H1 (cell line): ENCODE measurements at regions not wholly inside any gene's neighbourhood (a gene's known extent, or its start where the extent isn't known, plus 50 kb on each side); places are given as distances from the start of the nearest gene placed in this dataset.
"Not testable (repeated sequence)": the region's sequence is repeated elsewhere in the genome, so short reads cannot be mapped to it uniquely, and the experiment has no call there.

ENCODE experiments used
- SIN3A ChIP-seq, 2 experiments: IDR thresholded peaks in 1 of 2; conservative IDR thresholded peaks in 1 of 2; 2 replicates each; pipeline ENCODE4 v1.6.1; 2011 to 2012; ENCODE audit warnings: low read length in 2 of 2, improper control_type of control experiment in 1 of 2, low read depth in 1 of 2, mild to moderate bottlenecking in 1 of 2
- TF ChIP-seq, protein P1 (sequence below): IDR thresholded peaks from 2 replicates; pipeline ENCODE4 v1.6.1; 2012; ENCODE audit warnings: inconsistent platforms
- TF ChIP-seq, protein P2 (sequence below): IDR thresholded peaks from 2 replicates; pipeline ENCODE4 v1.6.1; 2011; ENCODE audit warnings: low read depth, mild to moderate bottlenecking, low read length; ENCODE audit not compliant: insufficient read depth
- TF ChIP-seq, protein P3 (sequence below): IDR thresholded peaks from 2 replicates; pipeline ENCODE4 v1.6.1; 2011; ENCODE audit warnings: low read length, improper control_type of control experiment
- TF ChIP-seq, protein P4 (sequence below), 3 experiments: IDR thresholded peaks; 1 replicate in 2 of 3; 2 replicates in 1 of 3; pipeline versions ENCODE4 v1.5.1 to v1.6.1; 2011; ENCODE audit warnings: low read length in 3 of 3, mild to moderate bottlenecking in 3 of 3, inconsistent platforms in 2 of 3, low read depth in 1 of 3, moderate library complexity in 1 of 3; ENCODE audit not compliant: insufficient read depth in 1 of 3; ENCODE audit errors: control extremely low read depth in 1 of 3

DNA sequence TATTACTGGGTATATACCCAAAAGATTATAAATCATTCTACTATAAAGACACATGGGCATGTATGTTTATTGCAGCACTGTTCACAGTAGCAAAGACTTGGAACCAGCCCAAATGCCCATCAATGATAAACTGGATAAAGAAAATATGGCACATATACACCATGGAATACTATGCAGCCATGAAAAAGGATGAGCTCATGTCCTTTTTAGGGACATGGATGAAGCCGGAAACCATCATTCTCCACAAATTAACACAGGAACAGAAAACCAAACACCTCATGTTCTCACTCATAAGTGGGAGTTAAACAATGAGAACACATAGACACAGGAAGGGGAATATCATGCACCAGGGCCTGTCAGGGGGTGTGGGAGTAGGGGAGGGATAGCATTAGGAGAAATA, 772.5 kb downstream of the SH3BGRL start:
- TF ChIP-seq, protein P1, sequence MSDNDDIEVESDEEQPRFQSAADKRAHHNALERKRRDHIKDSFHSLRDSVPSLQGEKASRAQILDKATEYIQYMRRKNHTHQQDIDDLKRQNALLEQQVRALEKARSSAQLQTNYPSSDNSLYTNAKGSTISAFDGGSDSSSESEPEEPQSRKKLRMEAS = not testable (repeated sequence)
- not testable (repeated sequence) for TF ChIP-seq SIN3A (conservative IDR thresholded peaks at IDR 0.05 in 1 of 2, IDR thresholded peaks at IDR 0.05 in 1 of 2; ENCODE audit: low read depth in 1 of 2, low read length in 2 of 2)
- TF ChIP-seq, protein P2, sequence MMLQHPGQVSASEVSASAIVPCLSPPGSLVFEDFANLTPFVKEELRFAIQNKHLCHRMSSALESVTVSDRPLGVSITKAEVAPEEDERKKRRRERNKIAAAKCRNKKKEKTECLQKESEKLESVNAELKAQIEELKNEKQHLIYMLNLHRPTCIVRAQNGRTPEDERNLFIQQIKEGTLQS = not testable (repeated sequence)
- TF ChIP-seq, protein P3, sequence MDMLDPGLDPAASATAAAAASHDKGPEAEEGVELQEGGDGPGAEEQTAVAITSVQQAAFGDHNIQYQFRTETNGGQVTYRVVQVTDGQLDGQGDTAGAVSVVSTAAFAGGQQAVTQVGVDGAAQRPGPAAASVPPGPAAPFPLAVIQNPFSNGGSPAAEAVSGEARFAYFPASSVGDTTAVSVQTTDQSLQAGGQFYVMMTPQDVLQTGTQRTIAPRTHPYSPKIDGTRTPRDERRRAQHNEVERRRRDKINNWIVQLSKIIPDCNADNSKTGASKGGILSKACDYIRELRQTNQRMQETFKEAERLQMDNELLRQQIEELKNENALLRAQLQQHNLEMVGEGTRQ = not testable (repeated sequence)
- TF ChIP-seq, protein P4, sequence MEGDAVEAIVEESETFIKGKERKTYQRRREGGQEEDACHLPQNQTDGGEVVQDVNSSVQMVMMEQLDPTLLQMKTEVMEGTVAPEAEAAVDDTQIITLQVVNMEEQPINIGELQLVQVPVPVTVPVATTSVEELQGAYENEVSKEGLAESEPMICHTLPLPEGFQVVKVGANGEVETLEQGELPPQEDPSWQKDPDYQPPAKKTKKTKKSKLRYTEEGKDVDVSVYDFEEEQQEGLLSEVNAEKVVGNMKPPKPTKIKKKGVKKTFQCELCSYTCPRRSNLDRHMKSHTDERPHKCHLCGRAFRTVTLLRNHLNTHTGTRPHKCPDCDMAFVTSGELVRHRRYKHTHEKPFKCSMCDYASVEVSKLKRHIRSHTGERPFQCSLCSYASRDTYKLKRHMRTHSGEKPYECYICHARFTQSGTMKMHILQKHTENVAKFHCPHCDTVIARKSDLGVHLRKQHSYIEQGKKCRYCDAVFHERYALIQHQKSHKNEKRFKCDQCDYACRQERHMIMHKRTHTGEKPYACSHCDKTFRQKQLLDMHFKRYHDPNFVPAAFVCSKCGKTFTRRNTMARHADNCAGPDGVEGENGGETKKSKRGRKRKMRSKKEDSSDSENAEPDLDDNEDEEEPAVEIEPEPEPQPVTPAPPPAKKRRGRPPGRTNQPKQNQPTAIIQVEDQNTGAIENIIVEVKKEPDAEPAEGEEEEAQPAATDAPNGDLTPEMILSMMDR (IDR thresholded peaks at IDR 0.05; ENCODE audit: control extremely low read depth in 1 of 3, insufficient read depth in 1 of 3, low read depth in 1 of 3, low read length in 3 of 3) = not testable (repeated sequence)
